Stimulated activated CD4-positive, alpha-beta T cell treated with anti-CD3 and anti-CD28 coated beads, Interleukin-4, amount 100 ng/mL, for 1 hour (primary cell): ENCODE measurements at regions not wholly inside any gene's neighbourhood (a gene's known extent, or its start where the extent isn't known, plus 50 kb on each side); places are given as distances from the start of the nearest gene placed in this dataset.
"Not testable (repeated sequence)": the region's sequence is repeated elsewhere in the genome, so short reads cannot be mapped to it uniquely, and the experiment has no call there.

Experiments
- DNase-seq: peaks from one replicate; pipeline ENCODE4 v3.0.0-alpha.2; 2020

- DNase-seq, result no peak
These were observed 302.7 kb downstream of the MAN2A1 start for GRCh38 chr5:109992264-109992915.

- no peak for DNase-seq
These were observed 304.4 kb downstream of the MAN2A1 start for GRCh38 chr5:109994135-109994534.

- no peak for DNase-seq
These were observed 306.5 kb downstream of the MAN2A1 start for GRCh38 chr5:109996246-109996645.

- DNase-seq, result no peak
These were observed 307.4 kb downstream of the MAN2A1 start for GRCh38 chr5:109997161-109997560.

- no peak for DNase-seq
These were observed 308.5 kb downstream of the MAN2A1 start for GRCh38 chr5:109998208-109998607.

GRCh38 chr5:109998726-109999125, 309.0 kb downstream of the MAN2A1 start:
- DNase-seq, result no peak

GRCh38 chr5:110001648-110002047, 311.9 kb downstream of the MAN2A1 start:
- no peak for DNase-seq

- DNase-seq, result no peak
These were observed 312.9 kb downstream of the MAN2A1 start for GRCh38 chr5:110002652-110003051.

- DNase-seq, result not testable (repeated sequence)
These were observed 316.3 kb downstream of the MAN2A1 start for GRCh38 chr5:110005907-110006562.

GRCh38 chr5:110007101-110007500, 317.4 kb downstream of the MAN2A1 start:
- DNase-seq, result no peak

- DNase-seq, result no peak
These were observed 318.4 kb downstream of the MAN2A1 start for GRCh38 chr5:110008131-110008530.

GRCh38 chr5:110012145-110012544, 322.4 kb downstream of the MAN2A1 start:
- DNase-seq, result no peak

GRCh38 chr5:110013017-110013416, 323.3 kb downstream of the MAN2A1 start:
- no peak for DNase-seq

- no peak for DNase-seq
These were observed 328.1 kb downstream of the MAN2A1 start for GRCh38 chr5:110017854-110018253.

- no peak for DNase-seq
These were observed 328.8 kb downstream of the MAN2A1 start for GRCh38 chr5:110018509-110018908.

- no peak for DNase-seq
These were observed 329.4 kb downstream of the MAN2A1 start for GRCh38 chr5:110019119-110019518.

GRCh38 chr5:110019780-110020179, 330.1 kb downstream of the MAN2A1 start:
- DNase-seq, result no peak

- DNase-seq, result no peak
These were observed 331.5 kb downstream of the MAN2A1 start for GRCh38 chr5:110021251-110021650.

GRCh38 chr5:110025160-110025559, 335.4 kb downstream of the MAN2A1 start:
- no peak for DNase-seq

GRCh38 chr5:110027527-110028322, 338.0 kb downstream of the MAN2A1 start:
- no peak for DNase-seq

GRCh38 chr5:110031402-110032140, 341.8 kb downstream of the MAN2A1 start:
- DNase-seq, result no peak

- no peak for DNase-seq
These were observed 342.6 kb downstream of the MAN2A1 start for GRCh38 chr5:110032376-110032775.

- DNase-seq, result no peak
These were observed 344.4 kb downstream of the MAN2A1 start for GRCh38 chr5:110034056-110034600.
